Anterior cingulate cortex (tissue), 58 donors: ENCODE measurements at regions not wholly inside any gene's neighbourhood (a gene's known extent, or its start where the extent isn't known, plus 50 kb on each side); places are given as distances from the start of the nearest gene placed in this dataset.
A peak's percentile ranks its signal among the peaks of the same experiment; 100 is the strongest.
"Not testable (repeated sequence)": the region's sequence is repeated elsewhere in the genome, so short reads cannot be mapped to it uniquely, and the experiment has no call there.

ENCODE experiments used
- DNase-seq, 58 donors: peaks; one replicate each; lab custom pipeline; 2025; lab: John Stamatoyannopoulos, UW

DNA sequence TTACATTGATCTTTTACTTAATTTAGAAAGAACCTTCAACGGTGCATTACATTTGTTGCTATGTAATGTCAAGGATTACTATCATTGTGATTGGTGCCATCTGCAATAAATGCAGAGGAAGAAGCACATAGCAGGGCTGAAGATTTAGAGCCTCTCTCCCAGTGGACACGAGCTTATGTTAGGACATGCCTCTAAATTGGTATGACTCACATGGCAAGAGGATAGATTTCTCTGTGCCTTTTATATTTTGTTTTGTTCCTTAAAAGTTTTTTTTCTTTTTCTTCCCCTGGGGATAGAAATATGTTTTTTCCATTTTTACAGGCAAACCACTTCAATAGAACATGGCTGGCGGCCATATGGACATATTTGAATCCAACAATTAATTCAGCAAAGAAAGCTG, 205.0 kb upstream of the HAND2 start:
- DNase-seq: no peak

GRCh38 chr4:173731257-173731656, 201.2 kb upstream of the HAND2 start:
- DNase-seq: no peak

DNA sequence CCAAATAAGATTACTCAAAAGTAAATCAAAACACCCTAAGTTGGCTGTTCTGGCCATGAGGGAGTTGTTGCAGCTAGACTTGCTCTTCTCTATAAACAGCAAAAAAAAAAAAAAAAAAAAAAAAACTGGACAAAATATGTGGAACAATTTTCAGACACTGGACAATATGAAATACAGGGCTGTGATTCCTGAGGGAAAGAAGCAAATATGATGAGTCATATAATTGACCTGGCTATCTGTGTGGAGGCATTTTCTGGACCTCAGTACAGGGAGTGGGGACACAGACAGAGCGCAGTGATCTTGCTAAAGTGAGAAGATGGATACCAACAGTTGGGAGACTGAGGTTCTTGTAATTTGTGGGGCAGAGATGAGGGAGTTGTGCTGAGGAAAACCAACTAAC, 192.0 kb upstream of the HAND2 start:
- DNase-seq: no peak

DNA sequence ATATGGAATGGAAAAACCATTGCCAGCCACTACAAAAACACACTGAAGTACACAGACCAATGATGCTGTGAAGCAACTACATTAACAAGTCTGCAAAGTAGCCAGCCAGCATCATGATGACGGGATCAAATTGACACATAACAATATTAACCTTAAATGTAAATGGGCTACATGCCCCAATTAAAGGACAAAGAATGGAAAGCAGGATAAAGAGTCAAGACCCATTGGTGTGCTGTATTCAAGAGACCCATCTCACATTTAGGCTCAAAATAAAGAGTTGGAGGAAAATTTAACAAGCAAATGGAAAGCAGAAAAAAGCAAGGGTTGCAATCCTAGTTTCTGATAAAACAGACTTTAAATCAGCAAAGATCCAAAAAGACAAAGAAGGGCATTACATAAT, 188.5 kb upstream of the HAND2 start:
- DNase-seq: not testable (repeated sequence)

DNA sequence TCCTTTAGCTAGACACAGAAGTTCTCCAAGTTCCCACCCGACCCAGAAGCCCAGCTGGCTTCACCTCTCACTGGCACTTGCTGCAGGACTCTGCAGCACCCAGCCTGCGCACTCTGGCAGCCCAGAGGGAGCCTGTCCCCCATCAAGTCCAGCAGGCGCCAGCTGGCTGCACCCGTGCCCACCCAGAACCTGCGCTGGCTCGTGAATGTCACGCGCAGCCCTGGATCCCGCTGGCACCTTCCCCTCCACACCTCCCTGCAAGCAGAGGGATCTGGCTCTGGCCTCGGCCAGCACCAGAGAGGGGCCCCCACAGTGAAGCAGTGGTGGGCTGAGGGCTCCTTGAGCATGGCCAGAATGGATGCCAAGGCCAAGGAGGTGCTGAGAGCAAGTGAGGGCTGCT, 187.6 kb upstream of the HAND2 start:
- DNase-seq: no peak

DNA sequence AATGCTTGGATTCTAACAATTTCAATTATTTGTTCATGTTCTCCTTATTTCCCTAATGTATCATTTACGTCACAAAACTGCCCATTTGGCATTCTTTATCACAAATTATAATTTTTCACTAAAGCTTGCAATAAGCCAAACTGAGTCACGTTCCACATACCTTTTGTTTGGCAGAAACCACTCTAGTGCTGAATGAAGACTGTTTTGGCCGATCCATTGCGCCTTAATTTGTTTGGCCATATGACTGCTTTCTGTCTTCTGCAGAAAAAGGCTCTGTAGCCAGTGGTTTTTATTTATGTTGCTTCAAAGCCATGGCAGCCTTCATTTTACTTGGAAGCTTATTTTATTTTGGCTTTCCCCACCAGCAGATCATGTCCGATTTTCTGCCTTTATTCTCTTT, 184.4 kb upstream of the HAND2 start:
- DNase-seq: no peak

GRCh38 chr4:173713026-173713425, 183.0 kb upstream of the HAND2 start:
- DNase-seq: no peak

DNA sequence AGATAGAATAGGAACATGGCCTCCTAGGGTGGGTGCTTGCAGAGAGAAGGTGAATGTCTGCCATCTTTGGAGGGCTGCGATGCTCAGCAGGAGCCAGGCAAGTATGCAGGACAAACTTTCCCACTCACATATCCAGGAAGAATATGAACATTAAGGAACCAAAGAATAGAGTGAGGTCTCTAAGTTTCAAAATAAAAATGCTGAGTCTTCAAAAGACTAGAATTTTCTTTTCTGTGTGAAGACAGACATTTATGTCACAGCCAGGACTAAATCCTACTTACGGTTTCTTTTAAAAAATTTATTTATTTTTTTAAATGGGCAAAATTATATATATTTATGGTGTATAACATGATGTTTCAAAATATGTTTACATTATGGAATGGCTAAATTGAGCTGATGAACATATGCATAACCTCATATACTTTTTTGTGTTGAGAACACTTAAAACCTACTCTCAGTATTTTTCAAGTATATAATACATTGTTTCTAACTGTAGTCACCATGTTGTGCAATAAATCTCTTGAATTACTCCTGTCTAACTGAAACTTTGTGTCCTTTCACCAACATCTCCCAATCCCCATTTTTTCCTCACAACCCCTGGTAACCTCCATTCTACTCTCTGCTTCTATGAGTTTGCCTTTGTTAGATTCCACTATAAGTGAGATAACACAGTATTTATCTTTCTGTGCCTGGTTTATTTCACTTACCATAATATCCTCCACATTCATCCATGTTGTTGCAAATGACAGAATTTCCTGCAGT, 177.8 kb upstream of the HAND2 start:
- DNase-seq: no peak

DNA sequence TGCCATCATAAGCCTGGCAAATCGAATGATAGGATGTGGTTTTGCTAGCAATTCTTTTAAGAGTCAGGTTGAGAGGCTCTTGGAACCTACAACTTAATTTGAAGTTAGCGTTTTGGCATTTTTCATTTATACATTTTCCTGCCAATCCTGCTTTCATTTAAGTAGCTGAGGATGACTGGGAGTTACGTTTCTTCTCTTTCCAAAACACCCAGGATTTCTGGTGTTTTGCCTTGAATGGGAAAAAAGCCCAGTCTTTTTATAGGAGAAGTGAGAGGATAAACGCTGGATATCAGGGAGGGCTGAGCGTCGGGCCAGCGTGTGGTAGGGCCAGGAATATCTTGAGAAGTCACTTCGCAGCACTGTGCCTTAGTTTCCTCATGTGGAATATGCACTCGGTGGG, 174.2 kb upstream of the HAND2 start:
- DNase-seq: no peak

- no peak for DNase-seq
These were observed 173.0 kb upstream of the HAND2 start for GRCh38 chr4:173703021-173703420.

GRCh38 chr4:173700650-173701049, 170.6 kb upstream of the HAND2 start:
- DNase-seq: no peak

DNA sequence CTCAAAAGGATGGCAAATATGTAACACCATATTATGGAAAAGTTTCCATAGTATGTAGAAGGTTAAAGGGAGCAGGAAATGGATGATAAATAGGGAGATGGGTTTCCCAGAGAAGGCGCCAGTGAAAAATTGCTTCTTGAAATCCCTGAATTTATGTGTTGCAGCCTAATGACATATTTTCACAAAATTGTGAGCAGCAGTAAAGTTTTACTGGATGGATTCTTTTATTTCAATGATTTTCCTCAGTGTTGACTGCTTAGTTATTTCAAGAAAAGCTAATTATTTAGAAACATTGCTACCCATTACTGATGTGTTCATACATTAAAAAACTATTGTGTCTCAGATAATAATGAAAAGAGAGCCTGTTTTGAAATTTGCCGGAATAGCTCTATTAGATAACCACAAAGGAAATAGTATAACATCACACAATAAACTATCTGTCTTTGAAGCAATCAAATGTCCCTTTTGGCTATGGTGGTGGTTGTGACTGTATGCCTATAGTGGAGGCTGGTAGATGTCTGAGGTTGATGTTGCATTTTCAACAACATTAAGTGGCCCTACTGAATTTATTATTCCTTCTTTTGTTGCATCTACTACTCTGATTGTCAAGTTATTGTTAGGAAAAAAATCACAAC, 169.9 kb upstream of the HAND2 start:
- no peak for DNase-seq

- DNase-seq: no peak
These were observed 168.7 kb upstream of the HAND2 start for GRCh38 chr4:173698557-173699262.

DNA sequence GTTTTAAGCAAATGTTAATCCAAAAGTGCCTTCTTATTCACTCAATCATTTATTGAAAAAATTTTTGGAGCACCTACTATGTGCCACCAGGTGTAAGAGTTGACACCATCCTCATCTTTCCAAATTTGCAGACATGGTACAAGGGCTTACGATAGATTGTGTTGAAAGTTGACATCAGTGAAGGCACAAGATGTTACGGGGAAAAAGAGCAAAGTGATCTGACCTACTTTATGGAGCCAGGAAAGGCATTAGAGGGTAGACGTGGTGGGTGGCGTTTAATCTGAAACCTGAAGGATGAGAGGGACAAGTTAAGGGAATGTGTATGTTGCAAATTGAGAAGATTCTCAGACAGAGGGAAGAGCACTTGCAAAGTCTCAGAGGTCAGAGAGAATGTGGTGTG, 167.8 kb upstream of the HAND2 start:
- no peak for DNase-seq

- no peak for DNase-seq
These were observed 166.5 kb upstream of the HAND2 start for GRCh38 chr4:173696551-173696950.

- DNase-seq: no peak
These were observed 166.0 kb upstream of the HAND2 start for GRCh38 chr4:173696011-173696410.

DNA sequence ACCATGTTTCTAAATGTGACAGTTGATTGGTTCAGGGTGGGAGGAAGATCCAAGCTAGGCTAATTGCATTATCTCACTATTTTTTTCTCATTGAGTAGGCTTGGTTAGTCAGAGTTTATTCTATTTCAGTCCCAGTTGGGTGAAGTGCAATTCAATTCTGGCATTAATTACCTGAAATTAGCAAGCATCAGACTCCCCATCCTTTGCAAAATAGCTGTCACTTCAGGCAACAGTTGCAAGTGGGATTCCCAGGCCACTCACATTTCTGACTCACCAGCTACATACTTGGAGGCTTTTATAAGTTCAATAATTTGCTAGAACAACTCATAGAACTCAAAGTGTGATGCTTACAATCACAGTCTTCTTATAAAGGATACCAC, 155.8 kb upstream of the HAND2 start:
- peak in 2 of 58 donors; percentile 9 to 10 for DNase-seq

GRCh38 chr4:173685165-173685830, 155.3 kb upstream of the HAND2 start:
- DNase-seq: no peak

- no peak for DNase-seq
These were observed 154.2 kb upstream of the HAND2 start for GRCh38 chr4:173684223-173684622.

DNA sequence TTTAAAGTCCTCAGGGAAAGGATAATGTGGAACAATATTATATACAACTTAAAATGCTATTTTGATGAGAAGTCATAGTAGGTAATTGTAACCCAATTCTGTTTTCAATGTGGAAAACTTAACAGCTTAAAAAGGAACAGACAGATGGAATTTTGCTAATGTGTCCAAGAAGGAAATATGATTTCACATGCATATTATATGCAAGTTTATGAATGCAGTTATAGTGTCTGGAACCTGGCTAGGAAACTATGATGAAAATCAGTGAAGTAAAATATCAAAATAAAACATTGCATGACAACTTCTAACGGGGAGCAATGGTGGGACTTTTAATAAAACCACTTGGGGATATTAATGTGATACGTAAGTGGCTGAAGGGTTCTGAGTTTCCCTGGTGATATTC, 152.6 kb upstream of the HAND2 start:
- no peak for DNase-seq

DNA sequence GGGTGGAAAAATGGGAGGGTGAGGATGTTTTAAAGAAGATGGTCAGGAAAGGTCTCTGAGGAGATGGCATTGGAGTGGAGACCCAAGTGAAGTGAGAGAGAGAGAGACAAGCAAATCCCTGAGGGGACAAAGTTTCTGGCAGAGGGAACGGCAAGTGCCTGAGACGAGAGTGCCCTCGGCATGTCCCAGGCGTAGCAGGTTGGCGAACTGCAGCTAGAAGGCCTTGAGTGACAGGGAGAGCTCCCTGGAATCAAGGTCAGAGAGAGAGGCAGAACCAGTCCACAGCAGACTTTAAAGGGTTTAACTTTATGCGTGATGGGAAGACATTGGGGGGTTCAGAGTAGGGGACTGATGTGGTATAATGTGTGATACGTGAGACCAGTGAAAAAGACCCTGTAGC, 150.2 kb upstream of the HAND2 start:
- no peak for DNase-seq
